Astrocyte (in vitro differentiated cells and primary cell): ENCODE measurements at regions not wholly inside any gene's neighbourhood (a gene's known extent, or its start where the extent isn't known, plus 50 kb on each side); places are given as distances from the start of the nearest gene placed in this dataset.
A peak's percentile ranks its signal among the peaks of the same experiment; 100 is the strongest.

Source experiments
- DNase-seq: peaks from one replicate; pipeline ENCODE4 v3.0.0-alpha.2; 2010; ENCODE audit warnings: low read depth
- FAIRE-seq: peaks from 2 replicates; lab custom pipeline; 2011; peaks lifted over from hg19 to GRCh38; lab: Jason Lieb, UNC
- H2AFZ ChIP-seq: 2 replicates; pipeline ENCODE4 v1.6.0; 2012; ENCODE audit warnings: low read depth, low read length, inconsistent platforms
- H3K27ac ChIP-seq: 2 replicates; pipeline ENCODE4 v1.5.1; 2011; ENCODE audit warnings: low read depth, low read length, inconsistent platforms
- H3K27me3 ChIP-seq: 2 replicates; pipeline ENCODE4 v1.6.0; 2011; ENCODE audit warnings: low read length, inconsistent platforms; ENCODE audit not compliant: insufficient read depth
- H3K36me3 ChIP-seq: 2 replicates; pipeline ENCODE4 v1.5.1; 2011; ENCODE audit warnings: low read length, inconsistent platforms; ENCODE audit not compliant: insufficient read depth
- H3K4me1 ChIP-seq: 2 replicates; pipeline ENCODE4 v1.5.1; 2011; ENCODE audit warnings: low read length, inconsistent platforms; ENCODE audit not compliant: insufficient read depth
- H3K4me2 ChIP-seq: 2 replicates; pipeline ENCODE4 v1.6.0; 2012; ENCODE audit warnings: low read length, inconsistent platforms
- H3K4me3 ChIP-seq: 2 replicates; pipeline ENCODE4 v1.5.1; 2011; ENCODE audit warnings: low read depth, mild to moderate bottlenecking, low read length, inconsistent platforms; ENCODE audit not compliant: insufficient read depth
- H3K79me2 ChIP-seq: 2 replicates; pipeline ENCODE4 v1.6.0; 2012; ENCODE audit warnings: mild to moderate bottlenecking, low read length, inconsistent platforms; ENCODE audit not compliant: insufficient read depth
- H3K9ac ChIP-seq: 2 replicates; pipeline ENCODE4 v1.6.0; 2012; ENCODE audit warnings: mild to moderate bottlenecking, low read length, inconsistent platforms
- H3K9me3 ChIP-seq: 2 replicates; pipeline ENCODE4 v1.5.1; 2012; ENCODE audit warnings: low read depth, mild to moderate bottlenecking, low read length, inconsistent platforms; ENCODE audit not compliant: insufficient read depth
- H4K20me1 ChIP-seq: 2 replicates; pipeline ENCODE4 v1.6.0; 2012; ENCODE audit warnings: low read length, inconsistent platforms; ENCODE audit not compliant: insufficient read depth
- H3K27ac Mint-ChIP-seq: one replicate; pipeline ENCODE4 v1.8.0; 2021; ENCODE audit warnings: mild to moderate bottlenecking, mixed read lengths; ENCODE audit not compliant: unreplicated experiment
- H3K27me3 Mint-ChIP-seq: one replicate; pipeline ENCODE4 v1.8.0; 2021; ENCODE audit warnings: low read depth, mixed read lengths; ENCODE audit not compliant: unreplicated experiment
- H3K36me3 Mint-ChIP-seq: one replicate; pipeline ENCODE4 v1.8.0; 2021; ENCODE audit warnings: low read depth, mixed read lengths; ENCODE audit not compliant: unreplicated experiment
- H3K4me1 Mint-ChIP-seq: one replicate; pipeline ENCODE4 v1.8.0; 2021; ENCODE audit warnings: low read depth, mixed read lengths; ENCODE audit not compliant: unreplicated experiment
- H3K4me3 Mint-ChIP-seq: one replicate; pipeline ENCODE4 v1.8.0; 2021; ENCODE audit warnings: mild to moderate bottlenecking, moderate library complexity, mixed read lengths; ENCODE audit not compliant: unreplicated experiment
- H3K9me3 Mint-ChIP-seq: one replicate; pipeline ENCODE4 v1.8.0; 2021; ENCODE audit warnings: mild to moderate bottlenecking, mixed read lengths; ENCODE audit not compliant: unreplicated experiment
- CTCF ChIP-seq: IDR thresholded peaks from 2 replicates; pipeline ENCODE4 v1.5.1; 2011; ENCODE audit warnings: low read depth, mild to moderate bottlenecking, inconsistent platforms, low read length, moderate library complexity; ENCODE audit not compliant: insufficient read depth
- EZH2 ChIP-seq: IDR thresholded peaks from 2 replicates; pipeline ENCODE4 v1.6.1; 2012; ENCODE audit warnings: mild to moderate bottlenecking, low read length, inconsistent platforms; ENCODE audit not compliant: insufficient read depth

- DNase-seq (no peak), FAIRE-seq (no peak)
- no peaks in the 10 kb centered on the region for H3K27me3 ChIP-seq
- H3K9ac ChIP-seq: no peak overlapping the region
- H3K4me1 Mint-ChIP-seq: peaks cover 44% of the 10 kb centered on the region
- H3K79me2 ChIP-seq: no peaks in the 10 kb centered on the region
- no peaks in the 10 kb centered on the region for H3K9me3 ChIP-seq
- TF ChIP-seq CTCF (no peak), EZH2 (no peak)
- no peaks in the 10 kb centered on the region for H3K36me3 Mint-ChIP-seq
- no peak overlapping the region for H3K4me3 Mint-ChIP-seq
- H3K27ac ChIP-seq: no peak overlapping the region
- H3K9me3 Mint-ChIP-seq: no peaks in the 10 kb centered on the region
- H3K36me3 ChIP-seq: no peaks in the 10 kb centered on the region
- H3K27me3 Mint-ChIP-seq: no peaks in the 10 kb centered on the region
- H3K4me3 ChIP-seq: no peak overlapping the region
- H3K4me2 ChIP-seq: no peak overlapping the region
- no peak overlapping the region for H2AFZ ChIP-seq
- no peak overlapping the region for H3K27ac Mint-ChIP-seq
- peaks cover 23% of the 10 kb centered on the region for H3K4me1 ChIP-seq
- H4K20me1 ChIP-seq: no peaks in the 10 kb centered on the region
Measured at GRCh38 chr2:106974891-106975290, 88.9 kb upstream of the ST6GAL2 start.

- H3K4me1 Mint-ChIP-seq: peaks cover 41% of the 10 kb centered on the region
- H3K4me2 ChIP-seq: no peak overlapping the region
Measured at GRCh38 chr2:106975641-106976040, 89.7 kb upstream of the ST6GAL2 start.

More at GRCh38 chr2:106975641-106976040, 89.7 kb upstream of the ST6GAL2 start:
- Histone ChIP-seq H3K9ac (no peak overlapping the region), H3K36me3 (no peaks in the 10 kb centered on the region), H3K27me3 (no peaks in the 10 kb centered on the region), H3K27ac (no peak overlapping the region), H2AFZ (no peak overlapping the region), H3K9me3 (no peaks in the 10 kb centered on the region), H3K4me1 (peaks cover 17% of the 10 kb centered on the region), H4K20me1 (no peaks in the 10 kb centered on the region), H3K79me2 (no peaks in the 10 kb centered on the region), H3K4me3 (no peak overlapping the region)
- H3K27ac Mint-ChIP-seq: peak overlapping the region; percentile 82
- H3K27me3 Mint-ChIP-seq: no peaks in the 10 kb centered on the region
- H3K36me3 Mint-ChIP-seq: no peaks in the 10 kb centered on the region
- no peak for TF ChIP-seq CTCF
- no peak for TF ChIP-seq EZH2
- FAIRE-seq (no peak), DNase-seq (peak; percentile 8)
- H3K9me3 Mint-ChIP-seq: no peaks in the 10 kb centered on the region
- no peak overlapping the region for H3K4me3 Mint-ChIP-seq
